Endothelial cell of umbilical vein (primary cell): ENCODE measurements at regions not wholly inside any gene's neighbourhood (a gene's known extent, or its start where the extent isn't known, plus 50 kb on each side); places are given as distances from the start of the nearest gene placed in this dataset.

Experiments used
- BruUV-seq: library from RNA; stranded (reverse); fragments of 400-500 nt; replicated peaks from 2 replicates; lab custom pipeline; 2021; lab: Mats Ljungman, UMichigan
- CTCF ChIA-PET: fragments of 300-600, 350-600 bp; sonication (Branson Sonifier 250); formaldehyde crosslinking; loops from one replicate; lab custom pipeline; 2021; ENCODE audit warnings: antibody characterized with exemption, inconsistent platforms; lab: Charles Lee
- POLR2A ChIA-PET: fragments of 300-600, 350-600 bp; sonication (Branson Sonifier 250); formaldehyde crosslinking; loops from one replicate; lab custom pipeline; 2021; ENCODE audit warnings: antibody characterized with exemption, inconsistent platforms; lab: Charles Lee
- DNase-seq: peaks from one replicate; pipeline ENCODE4 v3.0.0-alpha.2; 2011; ENCODE audit warnings: low read depth, low spot score
- FAIRE-seq: peaks from 2 replicates; lab custom pipeline; 2011; peaks lifted over from hg19 to GRCh38; lab: Jason Lieb, UNC
- H2AFZ ChIP-seq: 2 replicates; pipeline ENCODE4 v1.6.0; 2012; ENCODE audit warnings: low read depth, low read length, control low read depth, inconsistent platforms
- H3K27ac ChIP-seq: 2 replicates; pipeline ENCODE4 v1.5.1; 2011; ENCODE audit warnings: low read depth, mild to moderate bottlenecking, control low read depth, low read length, moderate library complexity; ENCODE audit not compliant: insufficient read depth
- H3K27me3 ChIP-seq, 2 experiments: 2 replicates each; pipeline versions ENCODE4 v1.6.0 to v1.6.1; 2011; ENCODE audit warnings: low read length in 2 of 2, mixed read lengths in 1 of 2; ENCODE audit not compliant: control insufficient read depth in 2 of 2, insufficient read depth in 2 of 2
- H3K36me3 ChIP-seq, 2 experiments: 2 replicates in 1 of 2; 3 replicates in 1 of 2; pipeline ENCODE4 v1.5.1; 2011; ENCODE audit warnings: low read length in 2 of 2, mild to moderate bottlenecking in 1 of 2, moderate library complexity in 1 of 2; ENCODE audit not compliant: control insufficient read depth in 2 of 2, insufficient read depth in 2 of 2; ENCODE audit errors: extremely low read depth in 1 of 2
- H3K4me1 ChIP-seq: 3 replicates; pipeline ENCODE4 v1.5.1; 2011; ENCODE audit warnings: mild to moderate bottlenecking, low read length; ENCODE audit not compliant: control insufficient read depth, insufficient read depth; ENCODE audit errors: extremely low read depth
- H3K4me2 ChIP-seq: 2 replicates; pipeline ENCODE4 v1.6.1; 2011; ENCODE audit warnings: low read length, control low read depth, mixed read lengths; ENCODE audit not compliant: insufficient read depth
- H3K4me3 ChIP-seq, 3 experiments: fragments of 200-600 bp in 1 of 3; sonication (generic), shearing (Covaris generic) in 1 of 3; replicated peaks in 1 of 3; 2 replicates each; pipeline ENCODE4 v1.5.1; 2011 to 2016; ENCODE audit warnings: control low read depth in 3 of 3, low read length in 3 of 3, mild to moderate bottlenecking in 2 of 3, inconsistent platforms in 1 of 3, low read depth in 1 of 3, moderate library complexity in 1 of 3; ENCODE audit not compliant: insufficient read depth in 1 of 3
- H3K79me2 ChIP-seq: 2 replicates; pipeline ENCODE4 v1.6.0; 2012; ENCODE audit warnings: low read length, inconsistent platforms; ENCODE audit not compliant: control insufficient read depth, insufficient read depth
- H3K9ac ChIP-seq: replicated peaks from 2 replicates; pipeline ENCODE3; 2011; ENCODE audit warnings: low read length, control low read depth; ENCODE audit not compliant: insufficient read depth; ENCODE audit errors: extremely low read depth
- H3K9me1 ChIP-seq: replicated peaks from 3 replicates; pipeline ENCODE4 v1.6.0; 2011; ENCODE audit warnings: mild to moderate bottlenecking, low read length; ENCODE audit not compliant: control insufficient read depth, insufficient read depth; ENCODE audit errors: extremely low read depth
- H3K9me3 ChIP-seq: replicated peaks from 2 replicates; pipeline ENCODE4 v1.5.1; 2012; ENCODE audit warnings: low read length, inconsistent platforms; ENCODE audit not compliant: control insufficient read depth, insufficient read depth
- H4K20me1 ChIP-seq: replicated peaks from 2 replicates; pipeline ENCODE3; 2011; ENCODE audit warnings: mild to moderate bottlenecking, low read length; ENCODE audit not compliant: control insufficient read depth, insufficient read depth; ENCODE audit errors: extremely low read depth
- CTCF ChIP-seq, 2 donors: IDR thresholded peaks; 1 replicate in 1 of 2; 2 replicates in 1 of 2; pipeline ENCODE4 v1.5.1; 2011; ENCODE audit warnings: low read length in 2 of 2, mild to moderate bottlenecking in 2 of 2, moderate library complexity in 2 of 2, control low read depth in 1 of 2, inconsistent platforms in 1 of 2, low read depth in 1 of 2; ENCODE audit not compliant: insufficient read depth in 1 of 2; ENCODE audit errors: extremely low read depth in 1 of 2
- EZH2 ChIP-seq: IDR thresholded peaks from 2 replicates; pipeline ENCODE4 v1.6.1; 2012; ENCODE audit warnings: borderline replicate concordance, low read depth, mild to moderate bottlenecking, moderate library complexity, low read length, inconsistent platforms; ENCODE audit not compliant: severe bottlenecking
- FOS ChIP-seq: IDR thresholded peaks from 2 replicates; pipeline ENCODE4 v1.6.1; 2011; ENCODE audit warnings: mild to moderate bottlenecking, low read length, moderate library complexity, borderline replicate concordance; ENCODE audit not compliant: insufficient read depth
- GATA2 ChIP-seq: IDR thresholded peaks from 2 replicates; pipeline ENCODE4 v1.7.0; 2011; ENCODE audit warnings: low read depth, mild to moderate bottlenecking, moderate library complexity, mixed read lengths, low read length; ENCODE audit not compliant: insufficient read length, insufficient read depth
- JUN ChIP-seq: IDR thresholded peaks from 2 replicates; pipeline ENCODE4 v1.6.1; 2011; ENCODE audit warnings: borderline replicate concordance, low read depth; ENCODE audit not compliant: insufficient read length, insufficient read depth
- MYC ChIP-seq: IDR thresholded peaks from one replicate; pipeline ENCODE4 v1.6.1; 2011; ENCODE audit warnings: mild to moderate bottlenecking, low read depth, low read length
- POLR2A ChIP-seq: IDR thresholded peaks from 2 replicates; pipeline ENCODE4 v1.6.1; 2012; ENCODE audit warnings: low read depth, mild to moderate bottlenecking, control low read depth, low read length
- POLR2AphosphoS5 ChIP-seq: IDR thresholded peaks from 2 replicates; pipeline ENCODE4 v1.6.1; 2012; ENCODE audit warnings: low read depth, mild to moderate bottlenecking, control low read depth, low read length, moderate library complexity; ENCODE audit not compliant: insufficient read depth
- dilution Hi-C: fragments of 300-500 bp; cut with MboI; formaldehyde crosslinking; loops from one replicate; pipeline ENCODE4 v1.15.0; 2019; ENCODE audit warnings: low sequenced_read_pairs; ENCODE audit not compliant: extremely low pct_ligation_motif_present
- intact Hi-C: fragments of 100-400 bp; cut with micrococcal nuclease; formaldehyde crosslinking; loops from one replicate; pipeline ENCODE4 v1.10.0; 2022
- TF ChIP-seq, protein P1 (sequence below): IDR thresholded peaks from 2 replicates; pipeline ENCODE4 v1.6.1; 2011; ENCODE audit not compliant: insufficient read depth, insufficient read length

GRCh38 chr5:51983161-51983560 lies 599.9 kb downstream of the ISL1 start:
- ChIA-PET POLR2A (no interaction called here), CTCF (interaction anchor here (1.0 to 1.7 kb wide), 2 partner anchors 25 to 1020 kb away, joined by 3 to 4 read pairs; no protein-coding TSS in a partner anchor)
- intact Hi-C loops, result no loop called here

More at GRCh38 chr5:51983161-51983560, 599.9 kb downstream of the ISL1 start:
- no TSS peak for BruUV-seq
- Histone ChIP-seq H2AFZ (no peak overlapping the region), H3K4me2 (no peak overlapping the region), H3K79me2 (no peaks in the 10 kb centered on the region), H4K20me1 (no peaks in the 10 kb centered on the region), H3K4me3 (no peak overlapping the region), H3K27me3 (no peaks in the 10 kb centered on the region), H3K36me3 (no peaks in the 10 kb centered on the region), H3K27ac (no peak overlapping the region), H3K9me3 (no peaks in the 10 kb centered on the region), H3K9ac (no peak overlapping the region), H3K9me1 (no peaks in the 10 kb centered on the region), H3K4me1 (no peaks in the 10 kb centered on the region)
- FAIRE-seq, result no peak
- TF ChIP-seq CTCF (IDR thresholded peaks at IDR 0.05; ENCODE audit: extremely low read depth in 1 of 2, insufficient read depth in 1 of 2, low read depth in 1 of 2, low read length in 2 of 2), result no peak
- no peak for TF ChIP-seq POLR2A
- TF ChIP-seq, protein P1, sequence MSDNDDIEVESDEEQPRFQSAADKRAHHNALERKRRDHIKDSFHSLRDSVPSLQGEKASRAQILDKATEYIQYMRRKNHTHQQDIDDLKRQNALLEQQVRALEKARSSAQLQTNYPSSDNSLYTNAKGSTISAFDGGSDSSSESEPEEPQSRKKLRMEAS, result no peak
- no peak for TF ChIP-seq GATA2
- TF ChIP-seq EZH2, result no peak
- TF ChIP-seq FOS, result no peak
- no peak for TF ChIP-seq POLR2AphosphoS5
- TF ChIP-seq JUN, result no peak
- no peak for TF ChIP-seq MYC
- dilution Hi-C loops, result no loop called here
- DNase-seq, result no peak
